ENCODE measurements at regions not wholly inside any gene's neighbourhood (a gene's known extent, or its start where the extent isn't known, plus 50 kb on each side); places are given as distances from the start of the nearest gene placed in this dataset.

DNA sequence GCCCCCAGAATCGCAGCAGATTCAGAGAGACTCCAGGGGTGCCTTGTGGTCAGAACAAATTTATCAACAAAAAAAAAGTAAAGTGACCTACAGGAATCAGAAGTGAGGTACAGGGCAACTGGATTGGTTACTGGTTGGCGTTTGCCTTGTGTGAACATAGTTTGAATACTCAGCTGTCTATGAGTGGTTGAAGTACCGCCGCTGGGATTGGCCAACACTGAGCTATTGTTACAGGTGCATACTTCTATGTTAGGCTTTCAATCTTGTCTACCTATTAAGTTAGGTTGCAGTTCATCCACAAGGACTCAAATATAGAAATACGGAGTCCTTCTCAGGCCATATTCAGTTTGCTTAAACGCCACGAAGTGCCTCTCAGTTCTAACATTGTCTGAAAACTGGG is 993.5 kb upstream of the PRKX start:
- TF ChIP-seq, protein P1, sequence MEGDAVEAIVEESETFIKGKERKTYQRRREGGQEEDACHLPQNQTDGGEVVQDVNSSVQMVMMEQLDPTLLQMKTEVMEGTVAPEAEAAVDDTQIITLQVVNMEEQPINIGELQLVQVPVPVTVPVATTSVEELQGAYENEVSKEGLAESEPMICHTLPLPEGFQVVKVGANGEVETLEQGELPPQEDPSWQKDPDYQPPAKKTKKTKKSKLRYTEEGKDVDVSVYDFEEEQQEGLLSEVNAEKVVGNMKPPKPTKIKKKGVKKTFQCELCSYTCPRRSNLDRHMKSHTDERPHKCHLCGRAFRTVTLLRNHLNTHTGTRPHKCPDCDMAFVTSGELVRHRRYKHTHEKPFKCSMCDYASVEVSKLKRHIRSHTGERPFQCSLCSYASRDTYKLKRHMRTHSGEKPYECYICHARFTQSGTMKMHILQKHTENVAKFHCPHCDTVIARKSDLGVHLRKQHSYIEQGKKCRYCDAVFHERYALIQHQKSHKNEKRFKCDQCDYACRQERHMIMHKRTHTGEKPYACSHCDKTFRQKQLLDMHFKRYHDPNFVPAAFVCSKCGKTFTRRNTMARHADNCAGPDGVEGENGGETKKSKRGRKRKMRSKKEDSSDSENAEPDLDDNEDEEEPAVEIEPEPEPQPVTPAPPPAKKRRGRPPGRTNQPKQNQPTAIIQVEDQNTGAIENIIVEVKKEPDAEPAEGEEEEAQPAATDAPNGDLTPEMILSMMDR (optimal IDR thresholded peaks at IDR 0.05 in 1 of 3, IDR thresholded peaks at IDR 0.05 in 1 of 3, conservative IDR thresholded peaks at IDR 0.05 in 1 of 3; ENCODE audit: extremely low read depth in 1 of 3, insufficient read depth in 2 of 3, low read length in 3 of 3) = no peak
- no peak for TF ChIP-seq EZH2 (IDR thresholded peaks at IDR 0.05; ENCODE audit: low read length)
